NCI-H2029 treated with DMSO at 0.1 percent for 48 hours (cell line): ENCODE measurements at regions not wholly inside any gene's neighbourhood (a gene's known extent, or its start where the extent isn't known, plus 50 kb on each side); places are given as distances from the start of the nearest gene placed in this dataset.

Source experiments
- DNase-seq: peaks from one replicate; lab custom pipeline; 2025; lab: John Stamatoyannopoulos, UW

DNA sequence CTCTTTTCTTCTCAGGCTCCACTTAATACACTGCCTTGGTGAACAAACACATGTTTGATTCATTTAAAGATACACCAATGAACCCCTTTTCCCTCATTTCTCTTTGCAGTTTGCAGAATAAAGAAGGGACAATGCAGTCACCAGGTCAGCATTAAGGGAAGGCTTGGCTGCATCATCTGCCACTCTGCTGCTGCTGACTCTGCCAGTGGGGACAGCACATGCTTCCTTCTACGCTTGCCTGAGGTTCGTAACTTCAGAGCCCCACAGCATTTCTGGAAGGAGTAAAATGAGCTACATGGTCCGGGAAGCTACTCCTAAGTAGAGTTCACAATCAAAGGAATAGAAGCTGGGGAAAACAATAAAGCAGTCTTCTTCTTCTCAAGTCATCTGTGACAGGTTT is 178.9 kb upstream of the GATB start:
- DNase-seq = no peak

DNA sequence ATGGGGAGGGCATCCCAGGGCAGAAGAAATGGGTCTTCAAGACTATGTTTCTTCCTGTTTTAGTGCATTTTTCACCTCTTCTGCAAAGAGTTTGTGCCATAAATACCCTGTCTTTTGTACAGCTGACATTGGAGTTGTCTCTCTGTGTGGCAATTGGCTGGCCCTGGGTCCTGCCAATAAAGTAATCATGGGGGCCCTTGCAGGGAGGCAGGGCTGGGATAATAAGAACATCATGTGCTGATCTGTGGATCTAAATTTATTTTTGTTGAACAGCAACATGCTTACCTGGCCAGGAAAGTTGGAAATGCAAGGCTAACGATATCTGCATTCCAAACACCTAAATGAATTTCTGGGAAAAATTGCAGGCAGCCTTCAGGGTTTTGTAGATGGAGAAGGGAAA is 174.6 kb upstream of the GATB start:
- no peak for DNase-seq

DNA sequence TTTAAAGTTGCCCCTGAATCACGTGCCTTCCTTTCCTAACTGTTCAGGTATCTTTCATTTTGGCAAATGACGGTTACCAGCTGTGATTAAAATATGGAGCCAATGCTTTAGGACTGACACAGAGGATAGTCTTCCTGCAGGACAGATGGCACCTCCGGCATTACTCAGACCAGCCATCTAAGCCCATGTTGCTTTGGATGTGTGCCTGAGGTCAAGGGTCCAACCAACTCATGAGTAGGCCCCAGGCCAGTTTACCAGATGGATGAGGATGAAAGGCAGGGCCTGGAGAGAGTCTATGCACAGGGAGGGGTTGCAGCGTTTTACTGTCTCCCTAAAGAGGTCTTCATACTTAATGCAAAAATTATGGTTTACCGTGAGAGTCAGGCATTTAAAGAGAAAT is 174.0 kb upstream of the GATB start:
- no peak for DNase-seq

DNA sequence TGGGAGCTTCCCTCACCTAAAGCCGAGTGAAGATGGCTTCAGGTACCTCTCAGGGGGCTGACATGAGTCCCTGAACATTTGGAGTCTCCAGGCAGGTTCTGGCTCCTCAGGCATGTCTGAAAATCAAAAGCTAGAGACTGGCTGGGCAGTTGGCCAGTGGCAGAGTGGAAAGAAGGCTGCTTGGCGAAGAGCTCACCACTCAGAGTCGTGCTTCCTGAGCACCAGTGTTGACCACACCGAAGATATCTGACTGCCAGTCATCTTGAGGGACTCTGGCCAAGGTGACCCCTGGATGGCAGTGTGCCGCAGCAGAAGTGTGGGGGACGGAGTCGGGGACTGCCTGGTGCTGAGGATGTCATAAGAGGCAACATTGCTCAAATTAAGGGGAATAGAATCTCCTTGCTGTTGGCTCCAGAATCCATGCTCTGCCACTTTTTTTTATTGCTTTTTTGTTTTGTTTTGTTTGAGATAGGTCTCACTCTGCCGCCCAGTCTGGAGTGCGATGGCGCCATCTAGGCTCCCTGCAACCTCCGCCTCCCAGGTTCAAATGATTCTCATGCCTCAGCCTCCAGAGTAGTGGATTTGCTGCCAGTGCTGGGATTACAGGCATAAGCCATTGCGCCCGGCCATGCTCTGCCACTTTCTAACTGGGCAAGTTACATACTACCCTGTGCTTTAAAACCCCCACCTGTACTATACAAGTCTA is 172.5 kb upstream of the GATB start:
- DNase-seq = no peak

DNA sequence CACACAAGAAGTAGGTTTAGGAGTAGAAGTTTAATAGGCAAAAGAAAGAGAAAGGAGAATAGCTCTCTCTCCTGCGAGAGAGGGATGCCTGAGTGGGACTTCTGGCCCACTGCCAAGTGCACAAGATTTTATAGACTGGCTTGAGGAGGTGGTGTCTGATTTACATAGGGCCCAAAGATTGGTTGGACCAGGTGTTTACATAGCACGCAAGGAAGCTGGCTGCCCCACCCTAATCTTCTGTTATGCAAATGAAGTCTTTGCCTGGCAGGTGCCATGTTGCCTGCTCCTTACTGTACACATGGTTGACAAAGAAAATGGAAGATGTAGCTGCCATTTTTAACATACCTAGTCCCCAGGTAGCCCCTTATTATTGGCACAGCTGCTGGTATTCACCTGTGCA is 170.8 kb upstream of the GATB start:
- no peak for DNase-seq

DNA sequence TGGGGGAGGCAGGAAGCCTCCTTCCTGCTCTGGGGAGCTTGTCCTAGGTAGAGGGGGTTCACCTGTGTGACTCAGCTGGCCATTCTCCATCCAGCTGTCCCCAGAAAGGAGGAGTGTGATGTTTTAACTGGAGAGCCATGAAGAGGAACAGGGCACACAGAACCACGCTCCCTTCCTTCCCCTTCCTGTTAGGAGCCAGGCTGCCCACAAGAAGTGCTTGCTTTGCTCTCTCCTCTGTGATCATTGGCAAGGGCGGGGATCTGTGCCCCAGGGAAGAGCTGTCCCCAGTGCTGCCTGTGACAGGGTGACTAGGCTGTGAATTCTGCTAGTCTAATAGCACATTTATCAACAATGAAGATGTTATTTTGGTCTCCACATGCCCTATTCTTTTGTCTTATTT is 169.6 kb upstream of the GATB start:
- no peak for DNase-seq

DNA sequence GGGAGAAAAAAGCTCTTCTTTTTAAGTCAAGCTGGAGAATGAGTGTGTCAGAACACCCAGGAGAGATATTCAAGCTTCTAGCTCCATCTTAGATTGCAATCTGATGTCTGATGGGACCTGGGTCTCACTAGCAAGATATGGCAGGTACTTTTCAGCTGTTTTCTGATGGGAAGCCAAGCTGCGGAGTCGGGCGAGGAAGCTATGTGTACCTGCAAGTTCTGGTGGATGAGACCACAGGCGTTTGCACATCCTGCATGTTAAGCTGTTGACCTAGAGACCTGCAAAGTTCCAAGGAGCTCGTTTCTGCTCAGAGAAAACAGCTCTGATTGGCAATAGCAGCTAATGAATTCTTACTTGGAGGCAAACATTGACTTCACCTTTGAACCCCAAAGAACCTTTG is 167.3 kb upstream of the GATB start:
- no peak for DNase-seq

DNA sequence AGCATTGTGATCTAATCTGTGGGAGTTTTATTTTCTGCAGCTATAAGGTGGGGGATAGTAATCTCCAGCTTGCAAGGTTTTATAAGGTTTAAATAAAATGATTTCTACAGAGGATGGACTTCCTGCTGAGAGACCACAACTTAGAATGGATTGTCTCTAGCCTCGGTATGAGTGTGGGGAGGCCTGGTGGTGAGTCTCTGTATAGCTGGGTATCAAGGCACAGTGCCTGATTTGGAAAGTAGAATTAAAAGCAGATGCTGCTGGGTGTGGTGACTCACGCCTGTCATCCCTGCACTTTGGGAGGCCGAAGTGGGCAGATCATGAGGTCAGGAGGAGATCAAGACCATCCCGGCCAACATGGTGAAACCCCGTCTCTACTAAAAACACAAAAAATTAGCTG is 162.0 kb upstream of the GATB start:
- no peak for DNase-seq

DNA sequence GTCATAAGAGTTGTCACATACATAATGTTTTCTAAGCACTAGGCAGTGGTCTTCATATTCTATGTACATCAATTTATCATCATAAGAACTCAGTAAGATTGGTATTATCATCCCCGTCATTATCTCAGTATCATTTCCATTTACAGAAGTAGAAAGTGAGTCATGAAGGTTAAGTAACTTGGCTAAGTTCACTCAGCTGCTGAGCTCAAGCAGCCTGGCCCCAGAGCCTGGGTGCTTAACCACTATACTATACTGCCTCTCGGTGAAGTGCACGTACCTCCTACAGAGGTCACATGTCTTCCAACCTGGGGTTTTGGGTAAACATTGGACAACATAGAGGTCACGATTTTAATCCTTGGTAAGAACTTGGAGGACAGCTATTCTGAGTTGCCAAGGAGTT is 161.5 kb upstream of the GATB start:
- DNase-seq = no peak

DNA sequence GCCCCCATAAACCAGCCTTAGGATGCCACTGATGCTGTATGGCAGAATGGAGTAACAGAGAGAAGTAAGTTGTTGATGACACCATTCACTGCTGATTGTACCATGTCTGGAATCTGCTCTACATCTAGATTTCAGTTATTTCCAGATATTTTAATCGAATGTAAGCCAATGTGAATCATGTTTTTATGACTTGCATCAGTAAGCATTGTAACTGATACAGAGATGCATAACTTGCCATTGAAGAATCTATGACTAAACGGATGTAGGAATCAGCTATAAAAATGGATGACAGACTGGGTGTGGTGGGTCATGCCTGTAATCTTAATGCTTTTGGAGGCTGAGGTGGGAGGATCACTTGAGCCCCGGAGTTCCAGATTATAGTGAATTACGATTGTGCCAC is 161.0 kb upstream of the GATB start:
- DNase-seq = no peak

DNA sequence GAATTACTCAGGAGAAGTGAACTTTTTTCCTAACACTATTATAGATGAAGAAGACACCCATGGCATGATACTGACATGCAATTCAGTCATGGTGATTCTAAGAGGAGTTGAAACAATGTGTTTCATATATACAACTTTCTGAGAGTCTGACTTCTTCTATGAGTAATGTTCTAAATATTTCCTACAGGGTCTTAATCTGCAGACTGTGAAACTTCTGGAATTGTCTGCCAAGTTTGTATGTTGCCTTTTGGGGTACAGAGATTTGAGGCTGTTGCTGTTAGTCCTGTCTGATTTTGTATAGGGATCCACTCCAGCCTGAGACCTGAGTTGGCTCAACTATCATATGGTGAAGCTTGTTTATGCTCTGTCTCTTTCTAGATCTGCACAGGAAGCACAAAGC is 160.6 kb upstream of the GATB start:
- no peak for DNase-seq

DNA sequence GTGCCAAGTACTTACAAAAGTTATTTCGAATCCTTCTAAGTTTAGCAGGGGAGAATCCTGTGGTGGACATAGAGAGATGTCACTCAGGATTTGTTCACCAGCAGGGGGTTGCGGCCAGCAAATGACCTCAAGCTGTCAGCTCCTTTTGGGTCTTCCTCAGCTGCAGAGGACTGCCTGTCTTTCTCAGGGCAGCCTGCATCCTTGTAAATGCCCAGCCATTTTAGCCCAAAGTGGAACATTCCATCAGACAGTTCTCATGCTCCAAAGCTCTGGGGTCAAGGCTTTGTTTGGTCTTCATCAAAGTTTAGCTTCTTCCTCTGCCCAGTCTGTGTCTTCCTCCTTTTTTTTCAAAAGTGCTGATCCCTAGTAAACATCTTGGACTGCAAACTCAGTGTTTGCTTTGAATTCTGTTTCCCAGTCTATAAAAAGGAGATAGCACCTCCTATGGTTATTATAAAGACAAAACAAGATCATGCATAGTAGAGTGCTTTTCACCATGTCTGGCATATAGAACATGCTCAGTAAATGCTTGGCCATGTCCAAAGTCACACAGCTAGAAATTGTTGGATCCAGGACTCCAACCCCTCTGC is 156.4 kb upstream of the GATB start:
- no peak for DNase-seq

DNA sequence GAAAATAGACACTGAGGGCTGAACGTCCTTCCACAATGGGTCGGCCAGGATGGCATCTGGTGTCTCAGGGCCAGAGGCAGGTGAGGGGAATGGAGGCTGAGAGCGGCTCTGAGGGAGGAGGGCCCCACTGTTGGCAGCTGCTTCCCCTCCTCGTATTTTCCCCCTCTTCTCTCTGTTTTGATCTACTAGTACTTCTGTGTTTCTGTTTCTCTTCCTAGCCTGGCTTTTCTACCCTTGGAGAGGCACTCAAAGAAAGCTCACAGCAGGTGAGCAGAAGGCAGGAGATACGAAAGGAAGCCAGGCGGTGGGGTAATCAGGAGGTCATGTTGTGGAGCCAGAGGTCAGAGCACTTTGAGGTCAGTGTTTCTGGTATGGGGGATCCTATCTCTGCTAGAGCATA is 151.8 kb upstream of the GATB start:
- no peak for DNase-seq

DNA sequence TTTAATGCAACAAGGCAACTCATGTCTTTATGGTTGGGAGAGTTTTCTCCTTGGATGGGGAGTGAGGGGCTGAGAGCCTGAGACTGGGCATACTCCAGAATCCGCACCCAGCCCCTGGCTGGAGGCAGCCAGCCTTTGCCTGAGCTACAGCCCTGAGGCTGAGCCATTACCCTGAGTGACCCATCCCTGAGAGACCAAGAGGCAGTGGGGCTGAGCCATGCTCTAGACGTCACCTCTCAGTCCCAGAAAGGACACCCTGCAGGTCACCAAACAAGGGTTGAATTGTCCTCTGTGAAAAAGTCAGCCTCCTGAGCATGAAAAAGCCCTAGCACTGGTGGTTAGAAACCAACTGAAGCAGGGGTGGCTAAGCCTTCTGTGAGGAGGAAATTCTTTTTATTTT is 151.2 kb upstream of the GATB start:
- no peak for DNase-seq

DNA sequence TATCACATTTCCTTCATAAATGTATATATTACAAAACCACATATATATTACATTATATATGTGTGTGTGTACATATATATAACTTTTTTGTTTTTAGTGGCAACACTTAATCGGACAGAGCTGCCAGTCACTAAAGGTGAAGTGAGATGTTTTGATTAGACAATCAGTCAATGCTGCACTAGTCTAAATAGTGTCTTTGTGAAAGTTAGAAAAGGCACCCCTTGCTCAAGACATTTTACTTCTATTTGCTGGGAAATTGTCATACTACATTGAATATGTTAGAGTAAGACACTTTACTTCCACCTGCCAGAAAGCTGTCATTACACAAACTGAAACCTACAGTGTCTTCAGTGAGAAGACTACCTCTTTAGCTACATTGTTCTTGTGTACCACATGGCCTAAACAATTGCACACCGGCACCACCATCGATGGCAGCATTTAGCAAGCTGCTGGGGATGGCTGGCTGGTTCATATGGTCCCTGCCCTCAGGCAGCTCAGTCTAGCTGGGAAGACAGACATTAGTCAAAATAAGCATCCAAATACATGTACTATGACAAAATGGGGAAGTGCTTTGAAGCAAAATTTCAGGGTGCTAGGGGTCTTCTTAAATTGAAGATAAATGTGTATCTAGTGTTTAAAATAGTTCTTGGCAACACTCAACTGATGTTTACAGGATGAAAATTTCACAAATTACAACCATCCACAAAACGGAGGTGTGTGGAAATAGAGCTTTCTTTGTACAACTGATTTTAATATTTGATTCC is 148.1 kb upstream of the GATB start:
- no peak for DNase-seq

DNA sequence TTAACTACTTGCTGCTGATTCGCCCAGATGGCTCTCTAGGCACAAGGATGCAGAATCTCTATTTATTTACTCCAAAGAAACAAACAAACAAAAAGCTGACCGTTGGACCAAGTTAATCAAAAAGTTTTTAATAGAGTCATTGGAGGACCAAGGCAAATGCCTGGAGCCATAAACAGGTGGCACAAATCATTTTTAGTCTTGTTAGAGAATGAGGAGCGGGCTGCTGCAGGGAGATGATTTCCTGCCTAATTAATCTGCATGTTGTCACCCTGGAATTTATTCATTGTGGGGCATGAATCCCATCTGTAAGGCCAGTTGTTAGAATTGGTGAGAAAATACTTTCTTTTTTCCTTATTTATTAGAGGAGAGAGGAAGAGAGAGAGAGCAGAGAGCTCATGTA is 147.4 kb upstream of the GATB start:
- DNase-seq = no peak

DNA sequence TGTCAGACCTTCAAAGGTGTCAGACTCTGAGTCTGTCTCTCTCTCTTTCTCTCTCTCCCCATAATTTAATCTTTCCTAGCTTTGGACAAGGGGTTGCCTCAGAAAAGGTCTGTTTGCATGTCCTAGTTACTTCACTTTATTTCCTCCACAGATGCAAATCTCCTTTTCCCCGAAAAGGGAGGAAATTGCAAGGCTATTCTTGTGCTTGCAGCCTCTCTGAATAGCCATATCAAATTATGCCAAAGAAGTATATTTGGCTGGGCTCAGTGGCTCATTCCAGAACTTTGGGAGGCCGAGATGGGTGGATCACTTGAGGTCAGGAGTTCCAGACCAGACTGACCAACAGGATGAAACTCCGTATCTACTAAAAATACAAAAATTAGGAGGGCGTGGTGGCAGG is 145.6 kb upstream of the GATB start:
- DNase-seq = no peak

DNA sequence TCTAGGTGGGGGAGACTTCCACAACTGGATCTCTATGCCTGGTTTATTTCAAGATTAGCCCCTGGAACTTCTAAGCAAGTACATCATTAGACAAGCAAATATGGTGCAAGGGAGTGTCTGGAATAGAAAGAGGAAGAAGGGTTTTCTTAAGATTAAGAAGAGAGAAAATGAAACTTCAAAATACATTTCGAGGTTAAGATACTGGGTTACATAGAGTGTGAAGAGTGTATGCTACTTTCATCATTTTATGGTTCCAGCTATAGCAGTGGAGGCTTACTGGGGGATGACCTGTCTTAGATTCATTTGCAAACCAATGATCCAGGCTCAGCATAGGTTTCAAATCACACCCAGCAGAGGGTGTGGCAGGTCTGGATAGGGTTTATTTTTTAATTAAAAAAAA is 144.4 kb upstream of the GATB start:
- DNase-seq = no peak

DNA sequence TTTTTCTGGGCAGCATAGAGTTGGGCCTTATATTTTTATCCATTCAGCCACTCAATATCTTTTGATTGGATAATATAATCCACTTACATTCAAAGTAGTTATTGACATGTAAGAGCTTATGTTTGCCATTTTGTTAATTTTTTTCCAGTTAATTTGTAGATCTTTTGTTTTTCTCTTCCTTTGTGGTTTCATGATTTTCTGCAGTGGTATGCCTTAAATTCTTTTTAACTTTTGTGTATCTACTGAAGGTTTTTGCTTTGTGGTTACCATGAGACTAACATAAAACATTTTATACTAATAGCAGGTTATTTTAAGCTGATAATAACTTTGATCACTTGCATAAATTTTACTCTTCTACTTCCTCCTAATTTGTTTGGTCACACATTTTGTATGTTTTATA is 140.8 kb upstream of the GATB start:
- DNase-seq = no peak

DNA sequence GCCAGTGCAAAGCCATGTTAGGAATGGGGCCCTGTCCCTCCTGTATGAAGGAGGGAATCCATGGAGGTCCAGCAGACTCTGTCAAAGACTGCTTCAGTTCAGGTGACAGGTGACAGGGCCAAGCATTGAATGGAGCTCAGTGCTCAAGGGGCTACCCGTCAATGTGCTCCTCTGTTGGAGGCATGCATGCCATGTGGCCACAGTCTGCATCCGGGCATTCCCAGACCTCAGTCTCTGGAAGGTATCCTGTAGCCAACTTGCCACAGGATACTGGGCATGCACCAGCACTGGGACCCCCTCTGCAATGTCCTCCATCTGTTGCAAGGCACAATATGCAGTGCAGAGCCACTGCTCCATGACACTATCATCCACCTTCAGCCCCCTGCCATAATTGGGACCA is 136.1 kb upstream of the GATB start:
- DNase-seq = no peak

DNA sequence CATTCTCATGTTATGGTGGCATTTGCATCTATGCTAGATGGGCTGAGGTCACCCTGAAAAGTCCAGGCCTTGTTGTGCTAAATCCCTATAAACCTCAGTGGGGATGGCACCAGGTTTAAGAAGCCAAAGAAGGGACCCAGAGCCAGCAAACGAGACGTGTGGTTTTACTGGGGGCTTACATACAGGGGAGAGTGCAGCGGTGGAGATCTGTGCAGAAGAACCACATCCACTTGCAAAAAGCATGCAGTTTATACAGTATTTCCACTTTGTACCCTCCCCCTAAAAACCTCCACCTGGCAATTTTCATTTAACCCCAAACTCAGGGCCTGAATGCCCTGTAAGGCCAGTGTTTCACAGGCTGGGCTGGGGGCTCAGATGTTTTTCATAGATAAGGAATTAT is 134.9 kb upstream of the GATB start:
- DNase-seq = no peak

DNA sequence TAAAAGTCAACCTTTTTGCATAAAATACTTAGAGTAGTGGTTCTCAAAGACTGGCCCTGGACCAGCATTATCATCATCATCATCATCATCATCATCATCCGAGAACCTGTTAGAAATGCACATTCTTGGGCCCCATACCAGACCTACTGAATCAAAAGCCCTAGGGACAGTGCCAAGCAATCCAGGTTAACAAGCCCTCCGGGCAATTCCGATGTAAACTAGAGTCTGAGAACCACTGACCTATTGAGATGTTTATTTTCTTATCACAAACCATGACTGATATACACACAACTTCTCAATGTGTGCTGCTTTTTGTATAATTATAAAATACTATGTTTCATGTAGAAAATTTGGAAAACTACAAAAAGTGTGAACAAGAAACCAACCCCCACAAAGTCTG is 133.4 kb upstream of the GATB start:
- DNase-seq = no peak

DNA sequence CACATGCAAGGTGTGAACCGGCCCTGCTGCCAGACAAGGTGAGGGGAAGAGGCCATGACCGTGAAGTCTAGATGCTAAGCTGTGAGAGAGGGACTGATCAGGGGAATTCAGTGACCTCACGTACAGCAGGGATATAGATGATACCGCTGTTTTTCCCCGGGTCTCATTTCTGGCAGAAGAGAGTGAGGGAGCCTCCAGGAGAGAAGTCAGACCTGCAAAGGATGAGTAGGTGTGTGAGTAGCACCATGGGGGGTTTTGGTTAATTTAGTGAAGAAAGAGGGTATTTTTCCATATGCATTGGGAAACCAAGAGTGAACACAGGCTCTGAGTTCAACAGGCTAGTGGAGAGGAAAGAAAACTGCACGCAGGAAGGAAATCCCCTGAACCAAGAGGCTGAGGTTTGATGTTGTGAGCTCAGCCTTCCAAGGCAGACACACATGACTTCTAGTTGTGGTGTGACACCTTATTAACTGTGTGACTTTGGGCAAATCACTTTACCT is 127.6 kb upstream of the GATB start:
- no peak for DNase-seq

DNA sequence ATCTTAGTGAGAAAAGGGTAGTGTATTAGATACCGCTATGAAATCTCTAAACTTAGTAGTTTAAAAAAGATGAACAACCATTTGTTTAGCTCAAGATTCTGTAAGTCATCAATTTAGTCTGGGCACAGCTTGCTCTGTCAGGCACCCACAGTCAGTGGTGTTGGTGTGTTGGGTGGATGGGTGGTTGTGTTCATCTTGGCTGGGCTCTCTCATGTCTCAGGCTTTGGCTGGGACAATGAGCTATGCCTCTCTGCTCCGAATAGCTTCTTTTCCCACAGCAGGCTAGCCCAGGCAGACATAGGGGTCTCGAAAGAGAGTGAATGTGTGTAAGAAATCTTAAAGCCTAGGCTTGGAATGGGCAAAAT is 127.0 kb upstream of the GATB start:
- DNase-seq = no peak
